Cardiac septum (tissue), 1 donor: ENCODE measurements at regions not wholly inside any gene's neighbourhood (a gene's known extent, or its start where the extent isn't known, plus 50 kb on each side); places are given as distances from the start of the nearest gene placed in this dataset.
"Not testable (repeated sequence)": the region's sequence is repeated elsewhere in the genome, so short reads cannot be mapped to it uniquely, and the experiment has no call there.

Experiments
- DNase-seq: peaks from one replicate; pipeline ENCODE4 v3.0.0-alpha.2; 2020; ENCODE audit warnings: low spot score
- intact Hi-C: fragments of 100-400 bp; cut with DNase I; formaldehyde crosslinking; loops from one replicate; pipeline ENCODE4 v1.14.0; 2022
- donor health status: DM: no; HTN: no; CAD: no.

GRCh38 chr1:163914785-163915413, 593.1 kb downstream of the NUF2 start:
- intact Hi-C loops = no loop called here
- DNase-seq = no peak

- no peak for DNase-seq
- intact Hi-C loops = no loop called here
These were observed 601.0 kb downstream of the NUF2 start for GRCh38 chr1:163922743-163923201.

GRCh38 chr1:163924041-163924440, 602.3 kb downstream of the NUF2 start:
- intact Hi-C loops = no loop called here
- DNase-seq = no peak

- intact Hi-C loops = no loop called here
These were observed 605.7 kb downstream of the NUF2 start for GRCh38 chr1:163927493-163927892.

GRCh38 chr1:163928069-163928468, 606.3 kb downstream of the NUF2 start:
- intact Hi-C loops = no loop called here

More at GRCh38 chr1:163927493-163927892, 605.7 kb downstream of the NUF2 start:
- no peak for DNase-seq

GRCh38 chr1:163928651-163929050, 606.9 kb downstream of the NUF2 start:
- intact Hi-C loops = no loop called here
- DNase-seq = no peak

More at GRCh38 chr1:163928069-163928468, 606.3 kb downstream of the NUF2 start:
- no peak for DNase-seq

- intact Hi-C loops = no loop called here
- no peak for DNase-seq
These were observed 611.1 kb downstream of the NUF2 start for GRCh38 chr1:163932901-163933300.

GRCh38 chr1:163933437-163933836, 611.7 kb downstream of the NUF2 start:
- DNase-seq = no peak
- intact Hi-C loops = no loop called here

GRCh38 chr1:163935738-163936374, 614.1 kb downstream of the NUF2 start:
- intact Hi-C loops = no loop called here

GRCh38 chr1:163959622-163960021, 599.4 kb upstream of the PBX1 start:
- intact Hi-C loops = no loop called here
- no peak for DNase-seq

More at GRCh38 chr1:163935738-163936374, 614.1 kb downstream of the NUF2 start:
- DNase-seq = no peak

- no peak for DNase-seq
- intact Hi-C loops = no loop called here
These were observed 588.8 kb upstream of the PBX1 start for GRCh38 chr1:163970151-163970550.

- intact Hi-C loops = no loop called here
- no peak for DNase-seq
These were observed 588.3 kb upstream of the PBX1 start for GRCh38 chr1:163970699-163971098.

- intact Hi-C loops = no loop called here
- no peak for DNase-seq
These were observed 585.4 kb upstream of the PBX1 start for GRCh38 chr1:163973586-163973985.

GRCh38 chr1:163974120-163974519, 584.9 kb upstream of the PBX1 start:
- no peak for DNase-seq
- intact Hi-C loops = no loop called here

GRCh38 chr1:163980394-163980793, 578.6 kb upstream of the PBX1 start:
- intact Hi-C loops = no loop called here

GRCh38 chr1:163981500-163982030, 577.4 kb upstream of the PBX1 start:
- no peak for DNase-seq
- intact Hi-C loops = no loop called here

More at GRCh38 chr1:163980394-163980793, 578.6 kb upstream of the PBX1 start:
- DNase-seq = no peak

- intact Hi-C loops = no loop called here
These were observed 575.9 kb upstream of the PBX1 start for GRCh38 chr1:163983097-163983496.

GRCh38 chr1:163985700-163986099, 573.3 kb upstream of the PBX1 start:
- no peak for DNase-seq
- intact Hi-C loops = no loop called here

More at GRCh38 chr1:163983097-163983496, 575.9 kb upstream of the PBX1 start:
- no peak for DNase-seq

- DNase-seq = no peak
- intact Hi-C loops = no loop called here
These were observed 559.9 kb upstream of the PBX1 start for GRCh38 chr1:163999131-163999530.

GRCh38 chr1:164006186-164006585, 552.8 kb upstream of the PBX1 start:
- intact Hi-C loops, DNase-seq: not testable (repeated sequence)

- intact Hi-C loops = no loop called here
- no peak for DNase-seq
These were observed 552.4 kb upstream of the PBX1 start for GRCh38 chr1:164006621-164007020.
